Esophagus muscularis mucosa (tissue), 4 donors: ENCODE measurements at regions not wholly inside any gene's neighbourhood (a gene's known extent, or its start where the extent isn't known, plus 50 kb on each side); places are given as distances from the start of the nearest gene placed in this dataset.

Experiments used
- CTCF ChIP-seq, 3 experiments: fragments of 200-600 bp in 2 of 3; fragments of 450-650 bp in 1 of 3; sonication (generic) in 2 of 3; IDR thresholded peaks; one replicate each; pipeline ENCODE4 v1.5.1; 2017 to 2019; ENCODE audit warnings: antibody characterized with exemption in 3 of 3, mild to moderate bottlenecking in 2 of 3, moderate library complexity in 1 of 3
- EP300 ChIP-seq: sonication (generic); formaldehyde crosslinking; IDR thresholded peaks from one replicate; pipeline ENCODE4 v1.6.1; 2017; ENCODE audit warnings: antibody characterized with exemption
- POLR2A ChIP-seq: fragments of 450-650 bp; IDR thresholded peaks from one replicate; pipeline ENCODE4 v1.6.1; 2017; ENCODE audit warnings: antibody characterized with exemption, moderate library complexity, mild to moderate bottlenecking, low read depth
- POLR2AphosphoS5 ChIP-seq, 2 donors: sonication (generic); formaldehyde crosslinking; IDR thresholded peaks; one replicate each; pipeline ENCODE4 v1.6.1; 2017; ENCODE audit warnings: antibody characterized with exemption in 2 of 2

DNA sequence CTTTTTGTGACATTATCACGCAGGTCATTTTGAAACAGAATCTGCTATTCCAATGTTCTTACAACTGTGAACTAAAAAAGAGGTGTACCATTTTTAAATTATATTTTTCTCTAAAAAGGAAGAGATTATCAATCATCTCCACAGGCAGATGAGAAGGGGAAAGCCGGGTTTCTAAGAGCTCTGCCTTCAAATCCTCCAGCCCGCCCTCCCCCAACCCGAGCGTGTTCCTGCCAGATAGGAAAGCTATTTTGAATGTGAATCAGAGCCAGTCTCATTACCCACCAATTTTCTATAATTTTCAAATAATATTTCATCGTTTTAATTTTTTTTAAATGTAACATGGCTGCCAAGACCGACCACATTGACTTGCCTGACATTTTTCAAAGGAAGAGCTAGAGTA, 65.9 kb downstream of the KCNF1 start:
- TF ChIP-seq CTCF (IDR thresholded peaks at IDR 0.05): no peak
- no peak for TF ChIP-seq POLR2A
- no peak for TF ChIP-seq POLR2AphosphoS5 (IDR thresholded peaks at IDR 0.05)
- no peak for TF ChIP-seq EP300
